ENCODE measurements at regions not wholly inside any gene's neighbourhood (a gene's known extent, or its start where the extent isn't known, plus 50 kb on each side); places are given as distances from the start of the nearest gene placed in this dataset.
"Not testable (repeated sequence)": the region's sequence is repeated elsewhere in the genome, so short reads cannot be mapped to it uniquely, and the experiment has no call there.

- not testable (repeated sequence) for TF ChIP-seq CTCF, POLR2A (IDR thresholded peaks at IDR 0.05)
These were observed 502.9 kb downstream of the PID1 start for GRCh38 chr2:228768141-228768540.
